Activated CD4-positive, alpha-beta T cell treated with anti-CD3 and anti-CD28 coated beads, Interleukin-2, amount 10 ng/mL, durations not matched to agents 7 days and 5 days (primary cell): ENCODE measurements at regions not wholly inside any gene's neighbourhood (a gene's known extent, or its start where the extent isn't known, plus 50 kb on each side); places are given as distances from the start of the nearest gene placed in this dataset.

Source experiments
- CTCF ChIA-PET: fragments of 350-600 bp; sonication (Branson Sonifier 250); formaldehyde crosslinking; loops from one replicate; lab custom pipeline; 2021; ENCODE audit warnings: antibody characterized with exemption; lab: Charles Lee
- POLR2A ChIA-PET: fragments of 350-600 bp; sonication (Branson Sonifier 250); formaldehyde crosslinking; loops from one replicate; lab custom pipeline; 2021; ENCODE audit warnings: antibody characterized with exemption; lab: Charles Lee
- DNase-seq: peaks from one replicate; pipeline ENCODE4 v3.0.0-alpha.2; 2020
- H3K27ac Mint-ChIP-seq: one replicate; pipeline ENCODE4 v1.8.0; 2021; ENCODE audit warnings: mild to moderate bottlenecking, moderate library complexity, mixed read lengths
- H3K27me3 Mint-ChIP-seq: one replicate; pipeline ENCODE4 v1.8.0; 2021; ENCODE audit warnings: mixed read lengths
- H3K36me3 Mint-ChIP-seq: one replicate; pipeline ENCODE4 v1.8.0; 2021; ENCODE audit warnings: low read depth, mixed read lengths
- H3K4me1 Mint-ChIP-seq: one replicate; pipeline ENCODE4 v1.8.0; 2021; ENCODE audit warnings: mixed read lengths
- H3K4me3 Mint-ChIP-seq: one replicate; pipeline ENCODE4 v1.8.0; 2021; ENCODE audit warnings: mild to moderate bottlenecking, moderate library complexity, mixed read lengths
- H3K9me3 Mint-ChIP-seq: one replicate; pipeline ENCODE4 v1.8.0; 2021; ENCODE audit warnings: mixed read lengths

DNA sequence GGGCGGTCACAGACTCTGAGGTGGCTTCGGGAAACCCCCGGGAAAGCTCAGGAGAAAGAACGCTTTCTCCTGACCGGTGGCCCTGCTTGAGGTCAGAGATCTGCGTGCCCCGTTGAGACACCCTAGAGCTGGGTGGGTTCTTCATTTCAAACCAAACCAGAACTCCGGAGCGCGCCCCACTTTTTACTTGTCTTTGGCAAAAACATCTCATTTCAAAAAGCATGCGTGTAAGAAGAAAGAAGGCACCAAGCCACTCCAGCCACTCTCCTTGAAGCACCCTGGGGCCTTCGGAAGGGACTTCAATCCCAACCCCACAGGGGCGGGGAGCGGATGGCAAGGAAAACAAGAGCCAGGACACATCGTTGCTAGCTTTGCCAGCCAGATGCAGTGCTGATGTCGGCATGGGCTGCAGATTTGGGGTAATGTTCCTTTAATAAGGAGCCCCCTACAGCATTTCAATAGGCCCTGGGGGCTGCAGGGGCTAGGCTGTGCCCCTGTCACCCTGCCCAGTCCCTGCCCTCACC is 171.7 kb downstream of the ERCC6L2 start:
- Mint-ChIP-seq H3K4me1 (no peaks in the 10 kb centered on the region), H3K9me3 (peaks cover 2% of the 10 kb centered on the region), H3K4me3 (no peak overlapping the region), H3K27ac (no peak overlapping the region), H3K27me3 (no peaks in the 10 kb centered on the region), H3K36me3 (no peaks in the 10 kb centered on the region)
- DNase-seq = no peak
- POLR2A ChIA-PET = no interaction called here
- CTCF ChIA-PET = no interaction called here

DNA sequence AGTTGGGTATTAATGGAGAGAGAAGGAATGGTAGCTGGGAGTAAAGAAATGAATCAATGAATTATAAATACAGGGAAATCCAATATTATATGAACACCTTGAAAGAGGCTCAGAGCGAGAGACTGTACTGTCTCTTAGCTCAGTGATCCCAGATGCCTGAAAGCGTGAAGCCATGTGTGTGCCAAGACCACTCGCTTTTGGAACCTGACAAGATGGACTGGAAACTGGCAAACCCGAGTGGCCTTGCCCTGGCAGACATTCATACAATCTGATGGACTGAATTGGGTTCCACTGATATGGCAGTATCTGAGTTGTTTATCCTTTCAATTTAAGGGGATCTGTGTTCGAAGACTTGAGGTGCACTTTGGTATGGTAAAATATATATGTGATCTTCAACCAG is 170.3 kb downstream of the ERCC6L2 start:
- ChIA-PET POLR2A (interaction anchor here (0.6 kb wide), 1 partner anchor 1146 kb away, joined by 3 read pairs; no protein-coding TSS in a partner anchor), CTCF (no interaction called here)
- DNase-seq = no peak
- Mint-ChIP-seq H3K9me3 (no peaks in the 10 kb centered on the region), H3K4me3 (no peak overlapping the region), H3K4me1 (no peaks in the 10 kb centered on the region), H3K36me3 (no peaks in the 10 kb centered on the region), H3K27me3 (no peaks in the 10 kb centered on the region), H3K27ac (no peak overlapping the region)

DNA sequence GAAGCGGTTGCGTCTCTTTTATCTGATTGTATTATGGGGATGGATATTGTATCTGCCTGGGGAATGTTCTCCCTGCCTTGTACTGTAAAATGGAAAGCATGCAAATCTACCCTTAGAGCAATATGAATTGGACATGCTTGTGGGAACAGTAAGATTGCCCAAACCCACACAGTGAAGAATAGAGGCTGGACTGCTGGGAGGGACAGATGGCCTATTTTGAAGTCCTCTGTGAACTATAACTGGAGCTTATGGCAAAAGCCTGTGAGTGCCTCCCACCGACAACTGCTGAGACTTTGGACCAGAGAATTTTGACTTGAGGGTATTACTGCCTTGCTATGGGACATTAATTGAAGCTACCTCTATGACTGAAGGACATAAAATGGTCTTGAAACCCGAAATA is 168.9 kb downstream of the ERCC6L2 start:
- CTCF ChIA-PET = no interaction called here

DNA sequence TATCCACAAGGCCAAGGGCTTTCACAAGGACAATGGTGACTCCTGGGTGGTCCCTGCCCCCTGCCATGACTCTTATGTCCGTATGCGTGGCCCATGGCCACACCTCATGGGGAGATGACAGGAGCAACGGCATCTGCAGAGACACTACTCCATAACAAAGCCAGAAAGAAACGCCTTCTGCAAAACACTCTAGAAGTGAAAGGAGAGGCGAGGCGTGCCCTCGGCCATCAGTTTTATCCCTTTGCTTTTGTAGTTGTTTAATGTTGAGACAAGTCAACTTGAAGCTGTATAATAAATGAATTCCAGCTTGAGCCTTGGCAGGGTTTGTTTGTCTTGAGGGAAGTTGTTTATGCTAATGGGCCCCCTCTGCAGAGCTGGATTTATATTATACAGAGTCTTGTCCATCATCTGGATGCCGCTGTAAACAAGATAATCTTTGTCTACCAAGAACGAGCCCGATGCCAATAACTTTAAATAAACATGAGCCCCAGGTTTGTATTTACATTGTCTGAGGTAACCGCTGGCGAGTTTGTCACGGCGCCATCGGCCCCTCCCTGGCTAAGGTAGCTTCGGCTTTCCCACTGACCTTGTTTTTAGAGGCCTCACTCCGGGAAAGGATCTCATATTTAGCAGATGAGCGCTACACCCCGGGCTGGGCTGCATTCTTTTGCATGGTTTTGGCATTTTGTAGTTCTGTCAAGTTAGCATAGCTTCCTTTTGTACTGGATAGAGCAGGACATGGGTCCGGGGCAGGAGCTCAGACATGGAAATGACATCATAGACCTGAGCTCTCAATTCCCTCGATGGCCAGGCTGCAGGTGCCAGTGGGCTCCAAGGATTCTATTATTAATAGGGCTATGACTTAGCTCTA is 165.3 kb downstream of the ERCC6L2 start:
- H3K4me3 Mint-ChIP-seq = no peak overlapping the region
- peaks cover 10% of the 10 kb centered on the region for H3K36me3 Mint-ChIP-seq
- CTCF ChIA-PET = interaction anchor here (0.6 to 1.9 kb wide), 4 partner anchors 11 to 482 kb away, joined by 5 read pairs; no protein-coding TSS in a partner anchor
- peaks cover 31% of the 10 kb centered on the region for H3K9me3 Mint-ChIP-seq
- H3K4me1 Mint-ChIP-seq = no peaks in the 10 kb centered on the region
- H3K27ac Mint-ChIP-seq = no peak overlapping the region
- DNase-seq = no peak
- no peaks in the 10 kb centered on the region for H3K27me3 Mint-ChIP-seq
- POLR2A ChIA-PET = no interaction called here

More for the DNA sequence above, 168.9 kb downstream of the ERCC6L2 start:
- Mint-ChIP-seq H3K9me3 (peaks cover 2% of the 10 kb centered on the region), H3K27ac (no peak overlapping the region), H3K36me3 (no peaks in the 10 kb centered on the region), H3K4me1 (no peaks in the 10 kb centered on the region), H3K27me3 (no peaks in the 10 kb centered on the region), H3K4me3 (no peak overlapping the region)
- POLR2A ChIA-PET = no interaction called here
- DNase-seq = no peak

DNA sequence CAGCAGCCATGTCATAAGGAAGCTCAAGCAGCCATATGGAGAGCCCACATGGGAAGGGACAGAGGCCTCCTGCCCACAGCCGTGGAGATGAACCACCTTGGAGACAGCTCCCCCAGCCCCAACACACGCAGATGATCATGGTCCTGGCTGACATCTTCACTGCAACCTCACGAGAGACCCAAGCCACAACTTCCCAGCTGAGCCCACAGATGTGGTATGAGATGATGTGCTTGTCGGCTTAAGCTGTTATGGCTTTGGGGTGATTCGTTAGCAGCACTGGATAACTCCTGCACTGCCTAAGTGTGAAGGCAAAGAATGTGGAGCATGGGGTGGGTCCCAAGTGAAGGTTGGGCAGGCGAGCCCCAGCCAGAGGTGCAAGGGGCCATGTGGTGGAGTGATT is 163.4 kb downstream of the ERCC6L2 start:
- CTCF ChIA-PET = interaction anchor here (0.6 kb wide), 1 partner anchor 229 kb away, joined by 4 read pairs; no protein-coding TSS in a partner anchor
- Mint-ChIP-seq H3K9me3 (peaks cover 40% of the 10 kb centered on the region), H3K4me1 (no peaks in the 10 kb centered on the region), H3K36me3 (peaks cover 10% of the 10 kb centered on the region), H3K27me3 (no peaks in the 10 kb centered on the region), H3K27ac (no peak overlapping the region), H3K4me3 (no peak overlapping the region)
- DNase-seq = no peak
- POLR2A ChIA-PET = no interaction called here

DNA sequence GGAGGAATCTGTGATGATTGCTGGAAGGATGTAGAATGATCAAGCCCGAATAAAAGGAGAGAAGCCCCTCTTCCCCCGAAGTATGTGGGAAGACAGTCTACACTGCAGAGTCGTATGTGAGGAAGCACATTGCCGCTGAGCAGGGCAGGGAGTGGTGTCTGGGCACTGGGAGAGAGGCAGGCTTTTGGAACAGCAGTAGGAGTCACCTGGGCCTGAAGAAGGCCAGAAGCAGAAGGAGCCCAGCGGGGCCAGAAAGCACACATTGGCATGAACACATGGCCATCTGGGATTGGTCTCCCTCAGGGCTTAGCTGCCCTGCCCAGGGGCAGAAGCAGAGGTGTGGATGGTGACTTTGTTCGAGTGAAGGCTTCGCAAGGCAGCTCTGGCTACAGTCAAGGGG is 162.8 kb downstream of the ERCC6L2 start:
- Mint-ChIP-seq H3K4me1 (no peaks in the 10 kb centered on the region), H3K9me3 (peaks cover 40% of the 10 kb centered on the region), H3K27ac (no peak overlapping the region), H3K27me3 (no peaks in the 10 kb centered on the region), H3K36me3 (peaks cover 10% of the 10 kb centered on the region), H3K4me3 (no peak overlapping the region)
- CTCF ChIA-PET = no interaction called here
- DNase-seq = no peak
- POLR2A ChIA-PET = no interaction called here

DNA sequence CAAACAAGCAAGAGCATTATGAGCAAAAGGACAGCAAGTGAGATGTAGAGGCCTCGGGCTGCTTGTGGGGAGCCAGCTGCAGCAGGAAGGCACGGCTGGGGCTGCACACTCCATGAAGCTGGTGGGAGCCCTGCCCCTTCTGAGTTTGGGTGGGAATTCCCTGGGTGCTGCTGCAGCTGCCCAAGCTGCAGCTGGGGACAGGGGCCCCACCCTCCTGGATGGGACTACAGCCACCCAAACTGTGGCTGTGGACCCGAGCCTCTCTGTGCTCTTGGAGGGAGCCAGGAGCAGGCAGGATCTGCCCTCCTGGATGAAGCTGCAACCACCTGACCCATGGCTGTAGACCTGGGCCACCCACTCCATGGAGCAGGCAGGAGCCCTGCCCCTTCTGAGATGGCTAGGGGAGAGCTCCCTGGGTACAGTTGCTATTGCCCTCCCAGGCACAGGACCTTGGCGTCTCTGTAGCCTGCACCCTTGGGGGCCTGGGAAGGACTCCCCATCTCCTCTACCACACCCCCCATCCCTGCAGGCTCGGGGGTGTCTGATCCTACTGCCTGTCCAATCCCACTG is 159.1 kb downstream of the ERCC6L2 start:
- Mint-ChIP-seq H3K27ac (no peak overlapping the region), H3K4me1 (no peaks in the 10 kb centered on the region), H3K36me3 (peaks cover 10% of the 10 kb centered on the region), H3K4me3 (no peak overlapping the region), H3K27me3 (peaks cover 1% of the 10 kb centered on the region), H3K9me3 (peaks cover 39% of the 10 kb centered on the region)
- ChIA-PET POLR2A (no interaction called here), CTCF (interaction anchor here (1.4 kb wide), 2 partner anchors 9 to 294 kb away, joined by 3 to 4 read pairs; no protein-coding TSS in a partner anchor)
- no peak for DNase-seq

DNA sequence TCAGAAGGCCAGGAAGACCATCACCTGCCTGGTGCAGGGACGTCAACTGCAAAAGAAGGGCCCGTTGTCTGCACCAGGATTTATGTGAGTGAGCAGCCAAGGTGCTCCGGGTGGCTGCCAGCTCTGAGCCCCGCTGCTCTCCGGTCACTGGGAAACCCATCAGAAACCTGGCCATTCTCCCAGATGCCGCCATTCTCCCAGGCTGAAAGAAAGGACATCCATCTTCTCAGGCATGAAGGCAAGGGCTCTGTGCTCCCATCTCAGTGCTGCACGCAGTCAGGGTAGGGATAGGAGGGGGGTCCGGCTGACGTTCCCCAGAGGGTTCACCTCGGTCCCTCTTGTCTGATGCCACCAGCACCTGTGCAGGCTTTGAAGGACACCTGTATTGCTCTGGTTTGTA is 158.4 kb downstream of the ERCC6L2 start:
- CTCF ChIA-PET = interaction anchor here (1.4 kb wide), 1 partner anchor 8 kb away, joined by 4 read pairs; no protein-coding TSS in a partner anchor
- POLR2A ChIA-PET = no interaction called here
- Mint-ChIP-seq H3K9me3 (peaks cover 38% of the 10 kb centered on the region), H3K27me3 (peaks cover 9% of the 10 kb centered on the region), H3K36me3 (peaks cover 5% of the 10 kb centered on the region), H3K27ac (no peak overlapping the region), H3K4me1 (no peaks in the 10 kb centered on the region), H3K4me3 (no peak overlapping the region)
- no peak for DNase-seq

DNA sequence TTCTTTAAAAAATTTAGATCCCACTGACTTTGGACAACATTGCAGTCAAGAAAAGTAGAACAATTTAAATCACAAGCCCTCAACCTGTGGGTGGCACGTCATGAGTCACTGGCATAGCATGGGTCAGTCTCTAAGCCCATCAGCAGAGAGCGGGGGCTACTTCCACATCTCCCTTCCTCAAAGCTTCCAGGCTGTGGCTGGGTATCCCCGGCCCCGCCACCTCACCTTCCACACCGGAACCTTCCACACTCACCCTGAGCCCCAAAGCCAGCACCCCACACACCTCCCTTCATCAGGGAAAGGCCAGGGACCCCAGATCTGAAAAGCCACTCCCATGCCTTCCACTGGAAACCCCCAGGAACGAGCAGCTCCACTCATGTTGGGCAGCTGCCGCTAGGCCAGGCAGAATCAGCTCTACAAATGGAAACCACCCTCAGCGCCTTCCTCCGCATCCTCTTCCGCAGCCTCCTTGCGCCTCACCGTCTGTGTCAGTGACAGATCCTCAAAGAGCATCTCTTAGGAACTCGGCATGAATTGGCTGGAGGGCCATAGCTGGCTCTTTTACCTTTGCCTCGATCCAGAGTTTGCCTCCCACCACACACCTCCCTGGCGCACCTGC is 156.5 kb downstream of the ERCC6L2 start:
- H3K4me1 Mint-ChIP-seq = peaks cover 7% of the 10 kb centered on the region
- H3K27ac Mint-ChIP-seq = no peak overlapping the region
- DNase-seq = no peak
- H3K4me3 Mint-ChIP-seq = no peak overlapping the region
- H3K9me3 Mint-ChIP-seq = peaks cover 20% of the 10 kb centered on the region
- peaks cover 25% of the 10 kb centered on the region for H3K27me3 Mint-ChIP-seq
- CTCF ChIA-PET = interaction anchor here (1.1 kb wide), 1 partner anchor 18 kb away, joined by 3 read pairs; no protein-coding TSS in a partner anchor
- peaks cover 5% of the 10 kb centered on the region for H3K36me3 Mint-ChIP-seq
- POLR2A ChIA-PET = no interaction called here

DNA sequence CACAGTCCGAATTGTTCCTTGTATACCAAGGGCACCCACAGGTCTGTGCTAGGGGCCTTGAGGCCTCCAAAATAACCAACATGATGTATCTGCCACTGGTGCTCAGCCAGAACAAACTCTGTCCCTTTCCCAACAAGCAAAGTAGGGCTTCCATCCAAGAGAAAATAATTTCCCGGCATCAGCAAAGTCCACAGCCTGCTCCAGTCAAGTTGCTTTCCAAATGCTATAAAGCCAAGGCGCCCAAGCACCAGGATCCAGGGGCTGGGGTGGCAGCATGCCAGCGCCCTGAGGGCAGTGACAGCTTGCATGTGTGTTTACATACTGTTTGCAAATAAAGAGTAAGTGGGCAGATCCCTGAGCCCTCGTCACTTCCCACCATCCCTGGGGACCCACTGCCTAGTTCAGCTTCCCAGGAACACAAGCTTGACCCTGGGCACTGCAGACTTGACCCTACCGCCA is 155.9 kb downstream of the ERCC6L2 start:
- Mint-ChIP-seq H3K36me3 (peaks cover 5% of the 10 kb centered on the region), H3K9me3 (peaks cover 18% of the 10 kb centered on the region), H3K4me3 (no peak overlapping the region), H3K27me3 (peaks cover 31% of the 10 kb centered on the region), H3K4me1 (peaks cover 12% of the 10 kb centered on the region), H3K27ac (no peak overlapping the region)
- POLR2A ChIA-PET = no interaction called here
- DNase-seq = no peak
- CTCF ChIA-PET = no interaction called here

DNA sequence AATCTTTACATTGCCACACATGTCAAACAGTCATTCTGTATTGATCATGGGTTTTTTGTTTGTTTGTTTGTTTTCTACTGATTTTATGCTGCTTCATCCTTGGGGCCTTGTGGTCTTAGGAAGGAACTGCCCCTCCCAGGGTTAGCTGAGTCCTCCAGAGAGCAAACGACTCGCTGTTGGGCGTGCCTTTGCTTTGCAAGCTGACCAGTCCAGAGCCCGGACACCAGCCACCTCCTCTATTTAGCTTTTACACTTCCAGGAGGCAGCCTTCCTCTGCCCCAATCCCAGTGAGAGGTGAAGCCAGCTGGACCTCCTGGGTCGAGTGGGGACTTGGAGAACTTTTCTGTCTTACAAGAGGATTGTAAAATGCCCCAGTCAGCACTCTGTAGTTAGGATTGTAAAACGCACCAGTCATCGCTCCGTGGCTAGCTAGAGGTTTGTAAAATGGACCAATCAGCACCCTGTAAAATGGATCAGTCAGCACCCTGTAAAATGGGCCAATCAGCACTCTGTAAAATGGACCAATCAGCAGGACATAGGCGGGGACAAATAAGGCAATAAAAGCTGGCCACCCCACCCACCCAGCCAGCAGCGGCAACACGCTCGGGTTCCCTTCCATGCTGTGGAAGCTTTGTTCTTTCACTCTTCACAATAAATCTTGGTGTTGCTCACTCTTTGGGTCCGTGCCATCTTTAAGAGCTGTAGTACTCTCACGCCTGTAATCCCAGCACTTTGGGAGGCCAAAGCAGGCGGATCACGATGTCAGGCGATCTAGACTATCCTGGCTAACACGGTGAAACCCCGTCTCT is 154.4 kb downstream of the ERCC6L2 start:
- peaks cover 5% of the 10 kb centered on the region for H3K9me3 Mint-ChIP-seq
- no peak for DNase-seq
- POLR2A ChIA-PET = no interaction called here

More for the DNA sequence above, 154.4 kb downstream of the ERCC6L2 start:
- H3K27ac Mint-ChIP-seq = no peak overlapping the region
- no peak overlapping the region for H3K4me3 Mint-ChIP-seq
- H3K27me3 Mint-ChIP-seq = peaks cover 43% of the 10 kb centered on the region
- H3K4me1 Mint-ChIP-seq = peaks cover 14% of the 10 kb centered on the region
- H3K36me3 Mint-ChIP-seq = peaks cover 5% of the 10 kb centered on the region
- CTCF ChIA-PET = interaction anchor here (1.0 to 1.1 kb wide), 2 partner anchors 12 to 21 kb away, joined by 3 to 5 read pairs; no protein-coding TSS in a partner anchor
